Coronary artery (tissue), 2 donors: ENCODE measurements at regions not wholly inside any gene's neighbourhood (a gene's known extent, or its start where the extent isn't known, plus 50 kb on each side); places are given as distances from the start of the nearest gene placed in this dataset.

ENCODE experiments used
- DNase-seq: peaks from one replicate; pipeline ENCODE4 v3.0.0-alpha.2; 2017; ENCODE audit warnings: low spot score
- H3K27ac ChIP-seq, 2 donors: fragments of 200-600 bp; sonication (generic); one replicate each; pipeline ENCODE4 v1.5.1; 2016 to 2019
- H3K4me3 ChIP-seq: fragments of 200-600 bp; sonication (generic); 2 replicates; pipeline ENCODE4 v1.5.1; 2016; ENCODE audit warnings: mild to moderate bottlenecking, moderate library complexity
- CTCF ChIP-seq: fragments of 200-600 bp; sonication (generic); IDR thresholded peaks from one replicate; pipeline ENCODE4 v1.5.1; 2019; ENCODE audit warnings: antibody characterized with exemption

- no peak for TF ChIP-seq CTCF
- Histone ChIP-seq H3K27ac (no peak overlapping the region), H3K4me3 (no peak overlapping the region)
- no peak for DNase-seq
These were observed 247.7 kb upstream of the IRS2 start for GRCh38 chr13:110034031-110034549.

- no peak for TF ChIP-seq CTCF
- DNase-seq, result no peak
- Histone ChIP-seq H3K4me3 (no peak overlapping the region), H3K27ac (no peak overlapping the region)
These were observed 246.6 kb upstream of the IRS2 start for GRCh38 chr13:110032969-110033368.

GRCh38 chr13:110030394-110030928 is 244.1 kb upstream of the IRS2 start:
- DNase-seq, result no peak
- H3K27ac ChIP-seq, result no peak overlapping the region
- no peak overlapping the region for H3K4me3 ChIP-seq
- TF ChIP-seq CTCF, result no peak

GRCh38 chr13:110028838-110029621 is 242.6 kb upstream of the IRS2 start:
- TF ChIP-seq CTCF, result no peak
- H3K4me3 ChIP-seq, result no peak overlapping the region
- no peak for DNase-seq
- H3K27ac ChIP-seq, result no peak overlapping the region

- no peak for TF ChIP-seq CTCF
- H3K27ac ChIP-seq, result peak overlapping the region in 1 of 2 donors; percentile 15
- H3K4me3 ChIP-seq, result no peak overlapping the region
- no peak for DNase-seq
These were observed 241.9 kb upstream of the IRS2 start for GRCh38 chr13:110028311-110028710.

- Histone ChIP-seq H3K4me3 (no peak overlapping the region), H3K27ac (peak overlapping the region in 1 of 2 donors; percentile 15)
- TF ChIP-seq CTCF, result no peak
- no peak for DNase-seq
These were observed 241.3 kb upstream of the IRS2 start for GRCh38 chr13:110027470-110028240.
